ENCODE measurements at regions not wholly inside any gene's neighbourhood (a gene's known extent, or its start where the extent isn't known, plus 50 kb on each side); places are given as distances from the start of the nearest gene placed in this dataset.

DNA sequence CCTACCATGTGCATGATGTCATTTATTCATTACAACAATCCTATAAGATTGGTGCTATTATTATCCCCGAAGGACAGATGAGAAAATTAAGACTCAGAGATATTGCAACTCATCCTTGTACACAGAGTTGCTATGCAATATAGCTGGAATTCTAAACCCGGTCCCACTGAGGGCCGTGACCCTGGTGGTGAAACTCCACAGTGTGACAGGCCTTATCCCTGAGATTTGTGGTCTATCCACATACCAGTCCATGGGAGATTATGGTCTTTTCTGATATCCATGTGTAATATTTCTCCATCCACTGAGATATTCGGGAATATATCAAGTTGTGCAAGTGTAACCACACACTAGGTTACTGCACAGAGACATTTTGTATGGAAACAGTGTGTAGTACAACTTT is 305.2 kb downstream of the TXNL1 start:
- TF ChIP-seq TAF1 (IDR thresholded peaks at IDR 0.05; ENCODE audit: low read depth, low read length) (no peak), POLR2AphosphoS5 (IDR thresholded peaks at IDR 0.05; ENCODE audit: low read depth, low read length) (no peak), POLR2A (IDR thresholded peaks at IDR 0.05; ENCODE audit: low read depth, low read length) (no peak), SPI1 (IDR thresholded peaks at IDR 0.05; ENCODE audit: low read depth, low read length) (no peak), POU2F2 (IDR thresholded peaks at IDR 0.05; ENCODE audit: low read depth, low read length) (no peak)

Data from GM12891 (cell line).